ENCODE measurements at regions not wholly inside any gene's neighbourhood (a gene's known extent, or its start where the extent isn't known, plus 50 kb on each side); places are given as distances from the start of the nearest gene placed in this dataset.
"Not testable (repeated sequence)": the region's sequence is repeated elsewhere in the genome, so short reads cannot be mapped to it uniquely, and the experiment has no call there.

DNA sequence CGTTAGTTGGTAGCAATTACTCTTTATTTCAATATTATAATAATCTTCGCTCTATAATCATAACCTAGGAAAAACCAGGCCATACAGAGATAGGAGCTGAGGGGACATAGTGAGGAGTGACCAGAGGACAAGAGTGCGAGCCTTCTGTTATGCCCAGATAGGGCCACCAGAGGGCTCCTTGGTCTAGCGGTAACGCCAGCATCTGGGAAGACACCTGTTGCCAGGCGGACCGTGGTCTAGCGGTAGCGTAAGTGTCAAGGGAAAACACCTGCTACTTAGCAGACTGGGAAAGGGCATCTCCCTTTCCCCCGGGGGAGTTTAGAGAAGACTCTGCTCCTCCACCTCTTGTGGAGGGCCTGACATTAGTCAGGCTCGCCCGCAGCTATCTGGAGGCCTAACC lies 1395.1 kb downstream of the ADGRL3 start:
- WGBS (ENCODE audit: insufficient coverage): 85% methylated on average over 7 of the region's 12 CpGs
- H3K27ac Mint-ChIP-seq; H3K36me3 Mint-ChIP-seq; H3K27me3 Mint-ChIP-seq; H3K9me3 ChIP-seq; DNase-seq; H3K4me3 Mint-ChIP-seq; POLR2A ChIA-PET; H3K4me3 ChIP-seq (ENCODE audit: control insufficient read depth in 1 of 2, extremely low read depth in 1 of 2, low read length in 1 of 2); ATAC-seq (replicated peaks in 1 of 4); CTCF ChIA-PET; H3K27ac ChIP-seq (ENCODE audit: low read length); H3K36me3 ChIP-seq (ENCODE audit: control insufficient read depth in 2 of 2, extremely low read depth in 1 of 2, insufficient read depth in 1 of 2, low read length in 1 of 2); H3K4me1 Mint-ChIP-seq; H3K4me1 ChIP-seq (ENCODE audit: control insufficient read depth in 1 of 2, extremely low read depth in 1 of 2, insufficient read depth in 2 of 2, low read length in 2 of 2); H3K9me3 Mint-ChIP-seq; H3K27me3 ChIP-seq (replicated peaks in 1 of 2; ENCODE audit: control insufficient read depth in 2 of 2, extremely low read depth in 1 of 2, insufficient read depth in 2 of 2, low read length in 1 of 2): not testable (repeated sequence)

DNA sequence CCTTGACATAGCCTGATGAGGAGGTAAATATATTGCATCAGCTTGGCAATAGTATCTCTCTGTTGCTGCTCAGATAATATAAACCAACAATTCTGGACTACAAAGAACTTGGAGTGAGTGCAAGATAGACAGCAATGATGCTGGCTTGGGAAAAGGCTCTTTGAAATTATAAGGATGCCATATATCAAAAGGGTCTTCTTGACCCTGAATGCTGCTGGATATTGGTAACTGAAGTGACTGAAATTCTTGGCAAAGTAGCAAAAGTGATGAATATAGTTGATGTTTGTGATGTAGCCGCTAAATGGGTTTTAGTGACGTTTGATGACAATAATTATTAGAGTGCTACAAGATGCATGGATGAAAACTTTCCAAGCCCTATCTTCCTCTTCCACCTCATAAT lies 1391.6 kb downstream of the ADGRL3 start:
- no peak overlapping the region for H3K4me3 ChIP-seq (ENCODE audit: control insufficient read depth in 1 of 2, extremely low read depth in 1 of 2, low read length in 1 of 2)
- ATAC-seq (replicated peaks in 1 of 4) (no peak), DNase-seq (no peak)
- no peaks in the 10 kb centered on the region for H3K4me1 ChIP-seq (ENCODE audit: control insufficient read depth in 1 of 2, extremely low read depth in 1 of 2, insufficient read depth in 2 of 2, low read length in 2 of 2)
- H3K27me3 ChIP-seq (replicated peaks in 1 of 2; ENCODE audit: control insufficient read depth in 2 of 2, extremely low read depth in 1 of 2, insufficient read depth in 2 of 2, low read length in 1 of 2): no peaks in the 10 kb centered on the region
- H3K27ac ChIP-seq (ENCODE audit: low read length): no peak overlapping the region
- Mint-ChIP-seq H3K27ac (no peak overlapping the region), H3K4me3 (no peak overlapping the region), H3K36me3 (no peaks in the 10 kb centered on the region), H3K27me3 (no peaks in the 10 kb centered on the region), H3K9me3 (peaks cover 7 to 17% (median 14%) of the 10 kb centered on the region in 3 donors), H3K4me1 (no peaks in the 10 kb centered on the region)
- no CpG with 5 or more reads among the region's 2 CpGs for WGBS (ENCODE audit: insufficient coverage)
- H3K36me3 ChIP-seq (ENCODE audit: control insufficient read depth in 2 of 2, extremely low read depth in 1 of 2, insufficient read depth in 1 of 2, low read length in 1 of 2): no peaks in the 10 kb centered on the region
- POLR2A ChIA-PET: no interaction called here
- CTCF ChIA-PET: no interaction called here
- no peaks in the 10 kb centered on the region for H3K9me3 ChIP-seq

DNA sequence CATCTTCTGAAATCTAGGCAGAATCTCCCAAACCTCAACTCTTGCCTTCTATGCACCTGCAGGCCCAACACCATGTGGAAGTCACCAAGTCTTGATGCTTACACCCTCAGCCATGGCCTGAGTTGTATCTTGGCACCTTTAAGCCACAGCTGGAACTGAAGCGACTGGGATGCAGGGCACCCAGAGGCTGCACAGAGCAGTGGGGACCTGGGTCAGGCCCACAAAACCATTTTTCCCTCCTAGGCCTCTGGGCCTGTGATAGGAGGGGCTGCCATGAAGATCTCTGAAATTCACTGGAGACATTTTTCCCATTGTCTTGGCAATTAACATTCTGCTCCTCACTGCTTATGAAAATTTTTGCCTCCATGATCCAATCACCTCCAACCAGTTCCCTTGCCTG lies 1388.5 kb downstream of the ADGRL3 start:
- Mint-ChIP-seq H3K4me3 (no peak overlapping the region), H3K27me3 (no peaks in the 10 kb centered on the region), H3K9me3 (peaks cover 6 to 21% (median 9%) of the 10 kb centered on the region in 3 donors), H3K36me3 (no peaks in the 10 kb centered on the region), H3K4me1 (no peaks in the 10 kb centered on the region), H3K27ac (no peak overlapping the region)
- no peak for ATAC-seq (replicated peaks in 1 of 4)
- H3K4me1 ChIP-seq (ENCODE audit: control insufficient read depth in 1 of 2, extremely low read depth in 1 of 2, insufficient read depth in 2 of 2, low read length in 2 of 2): no peaks in the 10 kb centered on the region
- ChIA-PET POLR2A (no interaction called here), CTCF (no interaction called here)
- H3K27ac ChIP-seq (ENCODE audit: low read length): no peak overlapping the region
- DNase-seq: no peak
- H3K36me3 ChIP-seq (ENCODE audit: control insufficient read depth in 2 of 2, extremely low read depth in 1 of 2, insufficient read depth in 1 of 2, low read length in 1 of 2): no peaks in the 10 kb centered on the region
- no peaks in the 10 kb centered on the region for H3K9me3 ChIP-seq
- no peaks in the 10 kb centered on the region for H3K27me3 ChIP-seq (replicated peaks in 1 of 2; ENCODE audit: control insufficient read depth in 2 of 2, extremely low read depth in 1 of 2, insufficient read depth in 2 of 2, low read length in 1 of 2)
- H3K4me3 ChIP-seq (ENCODE audit: control insufficient read depth in 1 of 2, extremely low read depth in 1 of 2, low read length in 1 of 2): no peak overlapping the region
- no CpG with 5 or more reads among the region's 1 CpG for WGBS (ENCODE audit: insufficient coverage)

DNA sequence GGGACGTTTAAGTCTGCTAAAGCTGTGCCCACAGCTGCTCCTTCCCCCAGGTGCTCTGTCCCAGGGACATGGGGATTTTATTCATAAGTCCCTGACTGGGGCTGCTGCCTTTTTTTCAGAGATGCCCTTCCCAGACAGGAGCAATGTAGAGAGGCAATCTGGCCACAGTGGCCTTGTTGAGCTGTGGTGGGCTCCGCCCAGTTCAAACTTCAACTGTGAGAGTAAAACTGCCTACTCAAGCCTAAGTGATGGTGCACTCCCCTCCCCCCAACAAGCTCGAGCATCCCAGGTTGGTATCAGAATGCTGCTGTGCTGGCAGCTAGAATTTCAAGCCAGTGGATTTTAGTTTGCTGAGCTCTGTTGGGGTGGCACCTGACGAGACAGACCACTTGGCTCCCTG lies 1371.4 kb downstream of the ADGRL3 start:
- ChIA-PET POLR2A (no interaction called here), CTCF (no interaction called here)
- ATAC-seq (replicated peaks in 1 of 4): no peak
- Mint-ChIP-seq H3K4me1 (no peaks in the 10 kb centered on the region), H3K27me3 (no peaks in the 10 kb centered on the region), H3K4me3 (no peak overlapping the region), H3K27ac (no peak overlapping the region), H3K9me3 (peaks cover 15 to 35% (median 33%) of the 10 kb centered on the region in 3 donors), H3K36me3 (no peaks in the 10 kb centered on the region)
- 92% methylated on average over 2 of the region's 4 CpGs for WGBS (ENCODE audit: insufficient coverage)
- H3K36me3 ChIP-seq (ENCODE audit: control insufficient read depth in 2 of 2, extremely low read depth in 1 of 2, insufficient read depth in 1 of 2, low read length in 1 of 2): no peaks in the 10 kb centered on the region
- no peaks in the 10 kb centered on the region for H3K4me1 ChIP-seq (ENCODE audit: control insufficient read depth in 1 of 2, extremely low read depth in 1 of 2, insufficient read depth in 2 of 2, low read length in 2 of 2)
- no peak overlapping the region for H3K4me3 ChIP-seq (ENCODE audit: control insufficient read depth in 1 of 2, extremely low read depth in 1 of 2, low read length in 1 of 2)
- DNase-seq: no peak
- H3K27ac ChIP-seq (ENCODE audit: low read length): no peak overlapping the region
- no peaks in the 10 kb centered on the region for H3K9me3 ChIP-seq
- no peaks in the 10 kb centered on the region for H3K27me3 ChIP-seq (replicated peaks in 1 of 2; ENCODE audit: control insufficient read depth in 2 of 2, extremely low read depth in 1 of 2, insufficient read depth in 2 of 2, low read length in 1 of 2)

DNA sequence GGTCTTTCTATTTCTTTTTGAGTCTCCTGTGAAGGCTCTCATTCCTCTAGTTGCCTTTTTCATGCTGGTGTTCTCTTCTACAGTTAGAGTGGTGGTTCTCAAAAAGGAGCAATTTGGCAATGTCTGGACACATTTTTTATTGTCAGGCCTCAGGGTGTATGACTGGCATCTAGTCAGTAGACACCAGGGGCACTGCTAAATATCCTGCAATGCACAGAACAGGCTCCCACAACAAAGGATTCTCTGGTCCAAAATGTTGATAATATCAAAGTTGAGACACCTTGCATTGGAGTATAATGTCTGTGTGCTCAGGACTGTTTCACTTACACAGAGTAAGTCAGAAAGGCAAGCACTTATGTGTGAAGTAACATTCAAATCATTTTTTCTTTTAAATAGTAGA lies 1360.7 kb downstream of the ADGRL3 start:
- Mint-ChIP-seq H3K4me3 (no peak overlapping the region), H3K36me3 (no peaks in the 10 kb centered on the region), H3K27ac (no peak overlapping the region), H3K27me3 (no peaks in the 10 kb centered on the region), H3K4me1 (no peaks in the 10 kb centered on the region), H3K9me3 (peaks cover 15 to 33% (median 17%) of the 10 kb centered on the region in 3 donors)
- DNase-seq (no peak), ATAC-seq (replicated peaks in 1 of 4) (no peak)
- no peaks in the 10 kb centered on the region for H3K9me3 ChIP-seq
- ChIA-PET CTCF (no interaction called here), POLR2A (no interaction called here)
- H3K27me3 ChIP-seq (replicated peaks in 1 of 2; ENCODE audit: control insufficient read depth in 2 of 2, extremely low read depth in 1 of 2, insufficient read depth in 2 of 2, low read length in 1 of 2): no peaks in the 10 kb centered on the region
- H3K36me3 ChIP-seq (ENCODE audit: control insufficient read depth in 2 of 2, extremely low read depth in 1 of 2, insufficient read depth in 1 of 2, low read length in 1 of 2): no peaks in the 10 kb centered on the region
- H3K27ac ChIP-seq (ENCODE audit: low read length): no peak overlapping the region
- H3K4me3 ChIP-seq (ENCODE audit: control insufficient read depth in 1 of 2, extremely low read depth in 1 of 2, low read length in 1 of 2): no peak overlapping the region
- H3K4me1 ChIP-seq (ENCODE audit: control insufficient read depth in 1 of 2, extremely low read depth in 1 of 2, insufficient read depth in 2 of 2, low read length in 2 of 2): no peaks in the 10 kb centered on the region

DNA sequence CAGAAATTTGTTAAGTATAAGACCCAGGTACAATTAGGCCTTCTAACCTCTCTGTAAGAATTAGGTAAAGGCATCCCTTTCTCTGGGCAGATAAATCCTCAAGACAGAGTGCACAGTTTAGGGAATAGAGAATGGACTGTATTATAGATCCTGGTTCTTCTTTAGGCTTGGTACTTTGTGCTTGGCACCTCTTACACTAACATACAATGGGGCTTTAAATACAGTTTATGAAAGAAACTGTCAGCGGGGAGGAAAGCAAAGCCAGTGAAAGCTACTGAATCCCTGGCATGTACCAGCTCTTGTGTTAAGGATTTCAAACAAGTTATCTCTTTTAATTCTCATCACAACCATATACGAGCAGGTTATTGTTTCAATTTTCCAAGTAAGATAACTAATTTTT lies 1350.0 kb downstream of the ADGRL3 start:
- Mint-ChIP-seq H3K9me3 (peaks cover 22 to 40% (median 24%) of the 10 kb centered on the region in 3 donors), H3K36me3 (no peaks in the 10 kb centered on the region), H3K4me3 (no peak overlapping the region), H3K27ac (no peak overlapping the region), H3K4me1 (no peaks in the 10 kb centered on the region), H3K27me3 (no peaks in the 10 kb centered on the region)
- Histone ChIP-seq H3K36me3 (ENCODE audit: control insufficient read depth in 2 of 2, extremely low read depth in 1 of 2, insufficient read depth in 1 of 2, low read length in 1 of 2) (no peaks in the 10 kb centered on the region), H3K4me1 (ENCODE audit: control insufficient read depth in 1 of 2, extremely low read depth in 1 of 2, insufficient read depth in 2 of 2, low read length in 2 of 2) (no peaks in the 10 kb centered on the region), H3K27me3 (replicated peaks in 1 of 2; ENCODE audit: control insufficient read depth in 2 of 2, extremely low read depth in 1 of 2, insufficient read depth in 2 of 2, low read length in 1 of 2) (no peaks in the 10 kb centered on the region), H3K9me3 (no peaks in the 10 kb centered on the region), H3K27ac (ENCODE audit: low read length) (no peak overlapping the region), H3K4me3 (ENCODE audit: control insufficient read depth in 1 of 2, extremely low read depth in 1 of 2, low read length in 1 of 2) (no peak overlapping the region)
- CTCF ChIA-PET: no interaction called here
- ATAC-seq (replicated peaks in 1 of 4) (no peak), DNase-seq (no peak)
- no CpG with 5 or more reads among the region's 2 CpGs for WGBS (ENCODE audit: insufficient coverage)
- POLR2A ChIA-PET: no interaction called here

DNA sequence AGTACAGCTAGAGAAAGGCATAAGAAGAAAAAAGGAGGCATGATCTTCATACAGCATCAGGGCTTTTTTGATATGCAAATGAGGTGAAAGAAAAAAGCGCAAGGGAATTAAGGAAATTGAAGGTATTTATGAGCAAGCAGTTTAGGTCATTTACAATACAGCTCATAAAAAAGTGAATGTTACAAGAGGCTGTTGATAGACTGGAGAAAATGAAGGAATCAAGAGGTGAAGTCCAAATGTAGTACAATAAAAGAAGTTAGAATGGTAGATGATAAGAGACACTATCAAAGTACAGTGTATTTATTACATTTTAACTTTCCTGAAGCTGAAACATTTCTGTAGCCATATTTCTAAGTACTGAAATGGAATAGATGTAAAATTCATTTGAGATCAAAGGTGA lies 1349.5 kb downstream of the ADGRL3 start:
- no peak overlapping the region for H3K27ac ChIP-seq (ENCODE audit: low read length)
- H3K36me3 ChIP-seq (ENCODE audit: control insufficient read depth in 2 of 2, extremely low read depth in 1 of 2, insufficient read depth in 1 of 2, low read length in 1 of 2): no peaks in the 10 kb centered on the region
- Mint-ChIP-seq H3K27ac (no peak overlapping the region), H3K27me3 (no peaks in the 10 kb centered on the region), H3K4me1 (no peaks in the 10 kb centered on the region), H3K36me3 (no peaks in the 10 kb centered on the region), H3K4me3 (no peak overlapping the region), H3K9me3 (peaks cover 19 to 38% (median 20%) of the 10 kb centered on the region in 3 donors)
- ChIA-PET CTCF (no interaction called here), POLR2A (no interaction called here)
- no peak for DNase-seq
- H3K4me3 ChIP-seq (ENCODE audit: control insufficient read depth in 1 of 2, extremely low read depth in 1 of 2, low read length in 1 of 2): no peak overlapping the region
- no CpG with 5 or more reads among the region's 1 CpG for WGBS (ENCODE audit: insufficient coverage)
- ATAC-seq (replicated peaks in 1 of 4): no peak
- H3K4me1 ChIP-seq (ENCODE audit: control insufficient read depth in 1 of 2, extremely low read depth in 1 of 2, insufficient read depth in 2 of 2, low read length in 2 of 2): no peaks in the 10 kb centered on the region
- H3K9me3 ChIP-seq: no peaks in the 10 kb centered on the region
- no peaks in the 10 kb centered on the region for H3K27me3 ChIP-seq (replicated peaks in 1 of 2; ENCODE audit: control insufficient read depth in 2 of 2, extremely low read depth in 1 of 2, insufficient read depth in 2 of 2, low read length in 1 of 2)
